ENCODE measurements at regions not wholly inside any gene's neighbourhood (a gene's known extent, or its start where the extent isn't known, plus 50 kb on each side); places are given as distances from the start of the nearest gene placed in this dataset.

DNA sequence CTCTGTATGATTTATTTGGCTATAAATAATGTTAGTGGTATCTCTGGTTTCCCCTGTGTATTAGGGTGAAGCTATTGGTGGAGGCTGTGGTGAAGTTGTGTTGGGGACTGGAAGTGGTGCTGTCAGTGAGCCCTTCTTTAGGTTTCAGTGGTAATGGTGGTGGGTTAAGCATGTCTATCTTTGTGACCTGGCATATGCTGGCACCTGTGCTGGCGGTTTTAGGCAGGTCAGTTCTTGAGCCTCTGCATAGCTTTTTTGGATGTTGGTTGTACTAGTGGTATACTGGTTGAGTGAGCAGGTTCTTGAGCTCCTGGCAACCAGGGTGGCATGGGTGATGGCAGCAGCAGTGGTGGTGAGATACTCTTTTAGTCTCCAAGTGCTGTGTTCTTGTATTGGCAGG is 161.9 kb upstream of the CAND1 start (continued):
- TF ChIP-seq, protein P1, sequence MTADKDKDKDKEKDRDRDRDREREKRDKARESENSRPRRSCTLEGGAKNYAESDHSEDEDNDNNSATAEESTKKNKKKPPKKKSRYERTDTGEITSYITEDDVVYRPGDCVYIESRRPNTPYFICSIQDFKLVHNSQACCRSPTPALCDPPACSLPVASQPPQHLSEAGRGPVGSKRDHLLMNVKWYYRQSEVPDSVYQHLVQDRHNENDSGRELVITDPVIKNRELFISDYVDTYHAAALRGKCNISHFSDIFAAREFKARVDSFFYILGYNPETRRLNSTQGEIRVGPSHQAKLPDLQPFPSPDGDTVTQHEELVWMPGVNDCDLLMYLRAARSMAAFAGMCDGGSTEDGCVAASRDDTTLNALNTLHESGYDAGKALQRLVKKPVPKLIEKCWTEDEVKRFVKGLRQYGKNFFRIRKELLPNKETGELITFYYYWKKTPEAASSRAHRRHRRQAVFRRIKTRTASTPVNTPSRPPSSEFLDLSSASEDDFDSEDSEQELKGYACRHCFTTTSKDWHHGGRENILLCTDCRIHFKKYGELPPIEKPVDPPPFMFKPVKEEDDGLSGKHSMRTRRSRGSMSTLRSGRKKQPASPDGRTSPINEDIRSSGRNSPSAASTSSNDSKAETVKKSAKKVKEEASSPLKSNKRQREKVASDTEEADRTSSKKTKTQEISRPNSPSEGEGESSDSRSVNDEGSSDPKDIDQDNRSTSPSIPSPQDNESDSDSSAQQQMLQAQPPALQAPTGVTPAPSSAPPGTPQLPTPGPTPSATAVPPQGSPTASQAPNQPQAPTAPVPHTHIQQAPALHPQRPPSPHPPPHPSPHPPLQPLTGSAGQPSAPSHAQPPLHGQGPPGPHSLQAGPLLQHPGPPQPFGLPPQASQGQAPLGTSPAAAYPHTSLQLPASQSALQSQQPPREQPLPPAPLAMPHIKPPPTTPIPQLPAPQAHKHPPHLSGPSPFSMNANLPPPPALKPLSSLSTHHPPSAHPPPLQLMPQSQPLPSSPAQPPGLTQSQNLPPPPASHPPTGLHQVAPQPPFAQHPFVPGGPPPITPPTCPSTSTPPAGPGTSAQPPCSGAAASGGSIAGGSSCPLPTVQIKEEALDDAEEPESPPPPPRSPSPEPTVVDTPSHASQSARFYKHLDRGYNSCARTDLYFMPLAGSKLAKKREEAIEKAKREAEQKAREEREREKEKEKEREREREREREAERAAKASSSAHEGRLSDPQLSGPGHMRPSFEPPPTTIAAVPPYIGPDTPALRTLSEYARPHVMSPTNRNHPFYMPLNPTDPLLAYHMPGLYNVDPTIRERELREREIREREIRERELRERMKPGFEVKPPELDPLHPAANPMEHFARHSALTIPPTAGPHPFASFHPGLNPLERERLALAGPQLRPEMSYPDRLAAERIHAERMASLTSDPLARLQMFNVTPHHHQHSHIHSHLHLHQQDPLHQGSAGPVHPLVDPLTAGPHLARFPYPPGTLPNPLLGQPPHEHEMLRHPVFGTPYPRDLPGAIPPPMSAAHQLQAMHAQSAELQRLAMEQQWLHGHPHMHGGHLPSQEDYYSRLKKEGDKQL (CRISPR knock-in tag; IDR thresholded peaks at IDR 0.05; ENCODE audit: borderline replicate concordance) = no peak
- TF ChIP-seq ZBTB49 (CRISPR knock-in tag; IDR thresholded peaks at IDR 0.05; ENCODE audit: borderline replicate concordance) = no peak
- no peak for TF ChIP-seq ILF3 (IDR thresholded peaks at IDR 0.05; ENCODE audit: borderline replicate concordance)
- no peak for TF ChIP-seq ARHGAP35 (IDR thresholded peaks at IDR 0.05; ENCODE audit: partially characterized antibody)
- TF ChIP-seq PPARD (CRISPR knock-in tag; IDR thresholded peaks at IDR 0.05) = no peak
- no peak for TF ChIP-seq ZKSCAN8 (CRISPR knock-in tag; IDR thresholded peaks at IDR 0.05)
- TF ChIP-seq CEBPB (tag; IDR thresholded peaks at IDR 0.05) = no peak
- TF ChIP-seq ZNF347 (CRISPR knock-in tag; IDR thresholded peaks at IDR 0.05; ENCODE audit: low read depth) = no peak
- no peak for TF ChIP-seq ZNF354B (CRISPR knock-in tag; IDR thresholded peaks at IDR 0.05)
- TF ChIP-seq SREBF2 (CRISPR knock-in tag; IDR thresholded peaks at IDR 0.05) = no peak

Measured in K562 (cell line).